ENCODE measurements at regions not wholly inside any gene's neighbourhood (a gene's known extent, or its start where the extent isn't known, plus 50 kb on each side); places are given as distances from the start of the nearest gene placed in this dataset.
A peak's percentile ranks its signal among the peaks of the same experiment; 100 is the strongest.

- no peak for TF ChIP-seq CTCF (IDR thresholded peaks at IDR 0.05)
- H3K4me3 ChIP-seq, result no peak overlapping the region
- no peak for DNase-seq (ENCODE audit: low spot score)
- peak overlapping the region; percentile 61 to 66 for H3K27ac ChIP-seq
These were observed 83.5 kb upstream of the FNDC3A start for GRCh38 chr13:48892053-48892687.

GRCh38 chr13:48892688-48893075 is 83.0 kb upstream of the FNDC3A start:
- TF ChIP-seq CTCF (IDR thresholded peaks at IDR 0.05), result no peak
- no peak overlapping the region for H3K4me3 ChIP-seq
- no peak for DNase-seq (ENCODE audit: low spot score)
- peak overlapping the region; percentile 43 to 66 for H3K27ac ChIP-seq

GRCh38 chr13:48896312-48896711 is 79.4 kb upstream of the FNDC3A start:
- no peak for TF ChIP-seq CTCF (IDR thresholded peaks at IDR 0.05)

GRCh38 chr13:48901781-48902180 is 73.9 kb upstream of the FNDC3A start:
- no peak for TF ChIP-seq CTCF (IDR thresholded peaks at IDR 0.05)
- no peak overlapping the region for H3K4me3 ChIP-seq
- no peak overlapping the region for H3K27ac ChIP-seq
- no peak for DNase-seq (ENCODE audit: low spot score)

More at GRCh38 chr13:48896312-48896711, 79.4 kb upstream of the FNDC3A start:
- no peak overlapping the region for H3K4me3 ChIP-seq
- DNase-seq (ENCODE audit: low spot score), result no peak
- no peak overlapping the region for H3K27ac ChIP-seq

GRCh38 chr13:48902368-48902767 is 73.3 kb upstream of the FNDC3A start:
- Histone ChIP-seq H3K4me3 (no peak overlapping the region), H3K27ac (no peak overlapping the region)
- TF ChIP-seq CTCF (IDR thresholded peaks at IDR 0.05), result no peak
- DNase-seq (ENCODE audit: low spot score), result no peak

- H3K27ac ChIP-seq, result no peak overlapping the region
- no peak for TF ChIP-seq CTCF (IDR thresholded peaks at IDR 0.05)
- no peak for DNase-seq (ENCODE audit: low spot score)
- no peak overlapping the region for H3K4me3 ChIP-seq
These were observed 70.9 kb upstream of the FNDC3A start for GRCh38 chr13:48904668-48905290.

GRCh38 chr13:48906200-48906599 is 69.5 kb upstream of the FNDC3A start:
- Histone ChIP-seq H3K4me3 (no peak overlapping the region), H3K27ac (no peak overlapping the region)
- DNase-seq (ENCODE audit: low spot score), result no peak
- TF ChIP-seq CTCF (IDR thresholded peaks at IDR 0.05), result no peak
